B cell (primary cell): ENCODE measurements at regions not wholly inside any gene's neighbourhood (a gene's known extent, or its start where the extent isn't known, plus 50 kb on each side); places are given as distances from the start of the nearest gene placed in this dataset.

Experiments
- ATAC-seq: fragments of 200-7000 bp; cut with Tn5 transposase; one replicate; pipeline ENCODE4 v1.10.0; 2021; ENCODE audit warnings: low read depth, mild to moderate bottlenecking, moderate number of reproducible peaks, moderate library complexity
- CTCF ChIA-PET: fragments of 350-600 bp; sonication (Branson Sonifier 250); formaldehyde crosslinking; loops from one replicate; lab custom pipeline; 2021; ENCODE audit warnings: antibody characterized with exemption, inconsistent platforms; lab: Charles Lee
- POLR2A ChIA-PET: fragments of 350-600 bp; sonication (Branson Sonifier 250); formaldehyde crosslinking; loops from one replicate; lab custom pipeline; 2021; ENCODE audit warnings: antibody characterized with exemption; lab: Charles Lee
- DNase-seq: peaks from one replicate; pipeline ENCODE4 v3.0.0; 2013
- H2AFZ ChIP-seq: 2 replicates; pipeline ENCODE4 v1.6.1; 2012; ENCODE audit warnings: mild to moderate bottlenecking, low read depth, low read length; ENCODE audit not compliant: insufficient read depth, poor library complexity, severe bottlenecking
- H3K27ac ChIP-seq, 2 donors: 1 replicate in 1 of 2; 2 replicates in 1 of 2; pipeline ENCODE4 v1.5.1; 2012 to 2013; ENCODE audit warnings: low read length in 2 of 2, mild to moderate bottlenecking in 2 of 2, moderate library complexity in 1 of 2
- H3K27me3 ChIP-seq, 4 experiments: fragments of 200-600 bp in 1 of 4; sonication (generic) in 1 of 4; replicated peaks in 1 of 4; 1 replicate in 2 of 4; 2 replicates in 2 of 4; pipeline versions ENCODE4 v1.6.1 to v1.7.0; 2013 to 2016; ENCODE audit warnings: low read length in 3 of 4, mild to moderate bottlenecking in 2 of 4, mixed read lengths in 1 of 4, moderate library complexity in 1 of 4; ENCODE audit not compliant: insufficient read depth in 4 of 4, control insufficient read depth in 3 of 4; ENCODE audit errors: control extremely low read depth in 1 of 4
- H3K36me3 ChIP-seq, 2 experiments: replicated peaks in 1 of 2; 1 replicate in 1 of 2; 2 replicates in 1 of 2; pipeline versions ENCODE4 v1.6.1 to v1.7.1; 2013; ENCODE audit warnings: low read length in 1 of 2; ENCODE audit not compliant: insufficient read depth in 2 of 2, control insufficient read depth in 1 of 2; ENCODE audit errors: control extremely low read depth in 1 of 2, extremely low read depth in 1 of 2
- H3K4me1 ChIP-seq, 2 donors: fragments of 200-600 bp in 1 of 2; sonication (generic) in 1 of 2; 1 replicate in 1 of 2; 2 replicates in 1 of 2; pipeline versions ENCODE4 v1.5.1 to v1.6.1; 2013 to 2017; ENCODE audit warnings: low read length in 2 of 2; ENCODE audit not compliant: control insufficient read depth in 2 of 2, insufficient read depth in 2 of 2
- H3K4me2 ChIP-seq: replicated peaks from 2 replicates; pipeline ENCODE3; 2012; ENCODE audit warnings: mild to moderate bottlenecking, low read depth, low read length; ENCODE audit not compliant: poor library complexity, severe bottlenecking
- H3K4me3 ChIP-seq, 5 experiments: fragments of 200-600 bp in 1 of 5; sonication (generic) in 1 of 5; 1 replicate in 3 of 5; 2 replicates in 2 of 5; pipeline versions ENCODE4 v1.5.1 to v1.7.0; 2011 to 2016; ENCODE audit warnings: low read length in 4 of 5, mild to moderate bottlenecking in 4 of 5, low read depth in 2 of 5, control low read depth in 1 of 5, moderate library complexity in 1 of 5; ENCODE audit not compliant: insufficient read depth in 1 of 5; ENCODE audit errors: control extremely low read depth in 1 of 5, extremely low read depth in 1 of 5
- H3K79me2 ChIP-seq: fragments of 200-600 bp; sonication (generic); one replicate; pipeline ENCODE4 v1.6.0; 2016; ENCODE audit warnings: low read length; ENCODE audit not compliant: control insufficient read depth, insufficient read depth
- H3K9ac ChIP-seq: fragments of 200-600 bp; sonication (generic); 2 replicates; pipeline ENCODE4 v1.6.1; 2017; ENCODE audit warnings: mild to moderate bottlenecking, low read length, moderate library complexity
- H3K9me3 ChIP-seq, 3 donors: one replicate each; pipeline versions ENCODE4 v1.6.1 to v1.7.1; 2013; ENCODE audit warnings: low read length in 2 of 3; ENCODE audit not compliant: control insufficient read depth in 2 of 3, insufficient read depth in 1 of 3; ENCODE audit errors: control extremely low read depth in 1 of 3
- H4K20me1 ChIP-seq: 2 replicates; pipeline ENCODE4 v1.6.0; 2012; ENCODE audit warnings: mild to moderate bottlenecking, low read length; ENCODE audit not compliant: insufficient read depth, control insufficient read depth, poor library complexity, severe bottlenecking
- H3K27ac Mint-ChIP-seq: one replicate; pipeline ENCODE4 v1.8.0; 2021; ENCODE audit warnings: mixed read lengths
- H3K27me3 Mint-ChIP-seq: one replicate; pipeline ENCODE4 v1.8.0; 2021; ENCODE audit warnings: mixed read lengths
- H3K4me1 Mint-ChIP-seq: one replicate; pipeline ENCODE4 v1.8.0; 2021; ENCODE audit warnings: mixed read lengths
- H3K4me3 Mint-ChIP-seq: one replicate; pipeline ENCODE4 v1.8.0; 2021; ENCODE audit warnings: mixed read lengths
- H3K9me3 Mint-ChIP-seq: one replicate; pipeline ENCODE4 v1.8.0; 2022; ENCODE audit warnings: mixed read lengths; ENCODE audit not compliant: insufficient read depth
- EZH2 ChIP-seq: IDR thresholded peaks from 2 replicates; pipeline ENCODE4 v1.6.1; 2012; ENCODE audit warnings: borderline replicate concordance, low read depth, mild to moderate bottlenecking, moderate library complexity, low read length; ENCODE audit not compliant: insufficient read depth, poor library complexity, severe bottlenecking
- WGBS: methylation state at CpG from one replicate; pipeline ENCODE4 v1.1.5; 2013; ENCODE audit warnings: missing lambda C conversion rate; ENCODE audit not compliant: insufficient coverage; 5-methylcytosine and 5-hydroxymethylcytosine counted together
- intact Hi-C: fragments of 100-400 bp; cut with micrococcal nuclease; formaldehyde crosslinking; loops from one replicate; pipeline ENCODE4 v1.10.0; 2022
- TF ChIP-seq, protein P1 (sequence below): fragments of 200-600 bp; IDR thresholded peaks from one replicate; pipeline ENCODE4 v1.8.0; 2022; ENCODE audit warnings: antibody characterized with exemption, mild to moderate bottlenecking

DNA sequence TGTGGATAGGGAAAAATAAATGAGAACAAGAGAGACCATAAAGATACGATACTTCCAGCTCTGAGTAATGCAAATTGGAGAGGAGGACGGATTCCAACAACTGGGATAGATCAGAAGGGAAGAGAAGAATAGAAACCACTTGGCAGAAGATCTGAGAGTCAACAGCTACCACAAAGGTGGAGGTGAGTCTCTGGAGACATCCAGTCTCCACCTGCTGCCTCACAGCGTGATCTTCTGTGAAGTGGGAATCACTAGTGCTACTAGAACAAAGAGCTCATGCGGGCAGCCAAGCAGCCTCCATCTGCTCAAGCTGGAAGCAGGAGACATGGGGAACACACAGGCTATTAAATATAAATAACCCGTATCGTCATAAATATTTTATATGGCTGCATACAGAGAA lies 558.5 kb upstream of the CFAP20DC start:
- TF ChIP-seq, protein P1, sequence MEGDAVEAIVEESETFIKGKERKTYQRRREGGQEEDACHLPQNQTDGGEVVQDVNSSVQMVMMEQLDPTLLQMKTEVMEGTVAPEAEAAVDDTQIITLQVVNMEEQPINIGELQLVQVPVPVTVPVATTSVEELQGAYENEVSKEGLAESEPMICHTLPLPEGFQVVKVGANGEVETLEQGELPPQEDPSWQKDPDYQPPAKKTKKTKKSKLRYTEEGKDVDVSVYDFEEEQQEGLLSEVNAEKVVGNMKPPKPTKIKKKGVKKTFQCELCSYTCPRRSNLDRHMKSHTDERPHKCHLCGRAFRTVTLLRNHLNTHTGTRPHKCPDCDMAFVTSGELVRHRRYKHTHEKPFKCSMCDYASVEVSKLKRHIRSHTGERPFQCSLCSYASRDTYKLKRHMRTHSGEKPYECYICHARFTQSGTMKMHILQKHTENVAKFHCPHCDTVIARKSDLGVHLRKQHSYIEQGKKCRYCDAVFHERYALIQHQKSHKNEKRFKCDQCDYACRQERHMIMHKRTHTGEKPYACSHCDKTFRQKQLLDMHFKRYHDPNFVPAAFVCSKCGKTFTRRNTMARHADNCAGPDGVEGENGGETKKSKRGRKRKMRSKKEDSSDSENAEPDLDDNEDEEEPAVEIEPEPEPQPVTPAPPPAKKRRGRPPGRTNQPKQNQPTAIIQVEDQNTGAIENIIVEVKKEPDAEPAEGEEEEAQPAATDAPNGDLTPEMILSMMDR = no peak
- TF ChIP-seq EZH2 = no peak
- 80% methylated on average over 2 of the region's 6 CpGs for WGBS
- Histone ChIP-seq H3K4me1 (no peaks in the 10 kb centered on the region), H2AFZ (no peak overlapping the region), H3K9ac (no peak overlapping the region), H3K27ac (no peak overlapping the region), H3K27me3 (no peaks in the 10 kb centered on the region), H3K4me2 (no peak overlapping the region), H3K9me3 (peaks cover 0 to under 1% (median 0%) of the 10 kb centered on the region in 3 donors), H3K36me3 (no peaks in the 10 kb centered on the region), H3K4me3 (no peak overlapping the region), H4K20me1 (no peaks in the 10 kb centered on the region), H3K79me2 (no peaks in the 10 kb centered on the region)
- Mint-ChIP-seq H3K4me1 (no peaks in the 10 kb centered on the region), H3K4me3 (no peak overlapping the region), H3K27me3 (peaks cover 22% of the 10 kb centered on the region), H3K27ac (no peak overlapping the region), H3K9me3 (no peaks in the 10 kb centered on the region)
- DNase-seq (no peak), ATAC-seq (no peak)
- intact Hi-C loops = no loop called here
- ChIA-PET POLR2A (no interaction called here), CTCF (interaction anchor here (1.1 kb wide), 1 partner anchor 250 kb away, joined by 4 read pairs; no protein-coding TSS in a partner anchor)

DNA sequence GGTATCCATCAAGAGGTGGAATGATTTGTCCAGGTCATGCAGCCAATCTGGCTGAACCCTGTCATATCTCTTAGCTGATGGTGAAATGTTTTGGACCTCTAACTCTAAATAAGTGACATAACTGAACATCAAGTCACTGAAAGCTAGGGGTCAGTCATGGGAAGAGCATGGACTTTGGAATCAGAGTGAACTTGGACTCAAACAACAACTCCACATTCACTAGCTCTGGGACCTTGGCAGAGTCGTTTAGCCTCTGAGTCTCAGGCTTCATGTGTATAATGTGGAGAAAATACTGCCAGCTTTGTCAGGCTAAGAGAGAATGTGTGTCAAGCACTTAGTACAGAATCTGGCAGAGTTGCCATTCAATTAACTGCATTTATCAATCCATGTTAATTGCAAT lies 557.8 kb upstream of the CFAP20DC start:
- peaks cover 16% of the 10 kb centered on the region for H3K27me3 Mint-ChIP-seq
- H3K4me1 ChIP-seq = no peaks in the 10 kb centered on the region
- DNase-seq (no peak), ATAC-seq (no peak)
- H3K27ac ChIP-seq = no peak overlapping the region
- H3K9ac ChIP-seq = no peak overlapping the region
- H3K4me3 Mint-ChIP-seq = no peak overlapping the region
- intact Hi-C loops = no loop called here
- no peaks in the 10 kb centered on the region for H3K27me3 ChIP-seq
- H3K36me3 ChIP-seq = no peaks in the 10 kb centered on the region
- no peak overlapping the region for H3K4me3 ChIP-seq
- H2AFZ ChIP-seq = no peak overlapping the region
- no CpG with 5 or more reads among the region's 1 CpG for WGBS
- H3K9me3 Mint-ChIP-seq = no peaks in the 10 kb centered on the region
- no peaks in the 10 kb centered on the region for H3K79me2 ChIP-seq
- ChIA-PET CTCF (interaction anchor here (1.1 kb wide), 1 partner anchor 250 kb away, joined by 4 read pairs; no protein-coding TSS in a partner anchor), POLR2A (no interaction called here)
- H3K4me1 Mint-ChIP-seq = no peaks in the 10 kb centered on the region
- no peaks in the 10 kb centered on the region for H4K20me1 ChIP-seq
- no peak overlapping the region for H3K4me2 ChIP-seq
- TF ChIP-seq, protein P1 = no peak
- no peak for TF ChIP-seq EZH2
- no peaks in the 10 kb centered on the region for H3K9me3 ChIP-seq
- H3K27ac Mint-ChIP-seq = no peak overlapping the region
